HG02973 (cell line): ENCODE measurements at regions not wholly inside any gene's neighbourhood (a gene's known extent, or its start where the extent isn't known, plus 50 kb on each side); places are given as distances from the start of the nearest gene placed in this dataset.

Experiments
- ATAC-seq: cut with Tn5 transposase; IDR thresholded peaks from one replicate; pipeline ENCODE4 v1.9.1; 2021; ENCODE audit warnings: moderate library complexity; ENCODE audit not compliant: unreplicated experiment

GRCh38 chr4:26133840-26134239, 187.0 kb upstream of the RBPJ start:
- ATAC-seq: no peak

- ATAC-seq: no peak
These were observed 185.5 kb upstream of the RBPJ start for GRCh38 chr4:26135331-26135730.

GRCh38 chr4:26136615-26137014, 184.2 kb upstream of the RBPJ start:
- ATAC-seq: no peak

GRCh38 chr4:26137288-26137687, 183.5 kb upstream of the RBPJ start:
- ATAC-seq: no peak

- ATAC-seq: no peak
These were observed 181.4 kb upstream of the RBPJ start for GRCh38 chr4:26139310-26139924.

GRCh38 chr4:26140150-26140898, 180.5 kb upstream of the RBPJ start:
- ATAC-seq: no peak

GRCh38 chr4:26141051-26141721, 179.6 kb upstream of the RBPJ start:
- no peak for ATAC-seq

GRCh38 chr4:26141911-26142638, 178.7 kb upstream of the RBPJ start:
- no peak for ATAC-seq

- ATAC-seq: no peak
These were observed 176.2 kb upstream of the RBPJ start for GRCh38 chr4:26144526-26145155.

- ATAC-seq: no peak
These were observed 175.6 kb upstream of the RBPJ start for GRCh38 chr4:26145212-26145611.

- ATAC-seq: no peak
These were observed 171.9 kb upstream of the RBPJ start for GRCh38 chr4:26148927-26149326.

GRCh38 chr4:26150948-26151347, 169.9 kb upstream of the RBPJ start:
- no peak for ATAC-seq

GRCh38 chr4:26151615-26152014, 169.2 kb upstream of the RBPJ start:
- ATAC-seq: no peak

- ATAC-seq: no peak
These were observed 168.8 kb upstream of the RBPJ start for GRCh38 chr4:26152056-26152455.

GRCh38 chr4:26157541-26157940, 163.3 kb upstream of the RBPJ start:
- ATAC-seq: no peak

- ATAC-seq: no peak
These were observed 160.2 kb upstream of the RBPJ start for GRCh38 chr4:26160591-26160990.

GRCh38 chr4:26161030-26161824, 159.6 kb upstream of the RBPJ start:
- ATAC-seq: no peak

- no peak for ATAC-seq
These were observed 158.7 kb upstream of the RBPJ start for GRCh38 chr4:26162101-26162500.

- no peak for ATAC-seq
These were observed 157.1 kb upstream of the RBPJ start for GRCh38 chr4:26163425-26164362.
